ENCODE measurements at regions not wholly inside any gene's neighbourhood (a gene's known extent, or its start where the extent isn't known, plus 50 kb on each side); places are given as distances from the start of the nearest gene placed in this dataset.

GRCh38 chr12:105865886-105866285 lies 272.9 kb downstream of the NUAK1 start:
- 96% methylated on average over 4 of the region's 6 CpGs for WGBS (ENCODE audit: insufficient coverage)
- no peaks in the 10 kb centered on the region for H4K20me1 ChIP-seq (ENCODE audit: insufficient read depth, low read length)
- Mint-ChIP-seq H3K27ac (no peak overlapping the region), H3K4me1 (no peaks in the 10 kb centered on the region), H3K36me3 (no peaks in the 10 kb centered on the region), H3K27me3 (ENCODE audit: low read depth in 3 of 3) (peaks cover 2 to 5% (median 5%) of the 10 kb centered on the region in 3 donors), H3K4me3 (no peak overlapping the region), H3K9me3 (peaks cover 5 to 23% (median 8%) of the 10 kb centered on the region in 7 donors)
- no peaks in the 10 kb centered on the region for H3K4me1 ChIP-seq (ENCODE audit: control insufficient read depth in 1 of 2, insufficient read depth in 2 of 2, low read length in 2 of 2)
- intact Hi-C loops (cut with micrococcal nuclease): no loop called here
- no peak overlapping the region for H3K4me2 ChIP-seq (replicated peaks; ENCODE audit: extremely low read depth, low read length, poor library complexity, severe bottlenecking)
- TF ChIP-seq CTCF (IDR thresholded peaks at IDR 0.05): no peak
- DNase-seq: no peak
- no peaks in the 10 kb centered on the region for H3K27me3 ChIP-seq (ENCODE audit: control insufficient read depth in 2 of 2, insufficient read depth in 2 of 2, low read length in 2 of 2)
- H3K9ac ChIP-seq (ENCODE audit: insufficient read depth, low read length, poor library complexity, severe bottlenecking): no peak overlapping the region
- no peak overlapping the region for H2AFZ ChIP-seq (ENCODE audit: insufficient read depth, low read depth, low read length, poor library complexity, severe bottlenecking)
- no peaks in the 10 kb centered on the region for H3K79me2 ChIP-seq (ENCODE audit: insufficient read depth, low read length)
- H3K4me3 ChIP-seq (replicated peaks in 1 of 3; ENCODE audit: low read depth in 2 of 3, low read length in 3 of 3): no peak overlapping the region
- no peak overlapping the region for H3K27ac ChIP-seq (ENCODE audit: low read depth in 1 of 2, low read length in 2 of 2)
- peaks cover 0 to 3% of the 10 kb centered on the region in 2 donors for H3K9me3 ChIP-seq (replicated peaks in 1 of 2; ENCODE audit: control insufficient read depth in 1 of 2, insufficient read depth in 1 of 2, low read length in 2 of 2)
- no peaks in the 10 kb centered on the region for H3K36me3 ChIP-seq (replicated peaks in 1 of 2; ENCODE audit: control insufficient read depth in 1 of 2, insufficient read depth in 2 of 2, low read length in 2 of 2)

GRCh38 chr12:105874121-105874520 lies 264.6 kb downstream of the NUAK1 start:
- H3K27ac ChIP-seq (ENCODE audit: low read depth in 1 of 2, low read length in 2 of 2): no peak overlapping the region
- H3K9me3 Mint-ChIP-seq: peaks cover 0 to 8% (median 4%) of the 10 kb centered on the region in 7 donors
- H2AFZ ChIP-seq (ENCODE audit: insufficient read depth, low read depth, low read length, poor library complexity, severe bottlenecking): no peak overlapping the region

More at GRCh38 chr12:105874121-105874520, 264.6 kb downstream of the NUAK1 start:
- no peak overlapping the region for H3K4me2 ChIP-seq (replicated peaks; ENCODE audit: extremely low read depth, low read length, poor library complexity, severe bottlenecking)
- H3K79me2 ChIP-seq (ENCODE audit: insufficient read depth, low read length): no peaks in the 10 kb centered on the region
- Mint-ChIP-seq H3K4me3 (no peak overlapping the region), H3K27me3 (ENCODE audit: low read depth in 3 of 3) (peaks cover 0 to 11% (median 0%) of the 10 kb centered on the region in 3 donors), H3K36me3 (no peaks in the 10 kb centered on the region), H3K4me1 (no peaks in the 10 kb centered on the region), H3K27ac (no peak overlapping the region)
- no peak overlapping the region for H3K9ac ChIP-seq (ENCODE audit: insufficient read depth, low read length, poor library complexity, severe bottlenecking)
- no peak overlapping the region for H3K4me3 ChIP-seq (replicated peaks in 1 of 3; ENCODE audit: low read depth in 2 of 3, low read length in 3 of 3)
- no peak for TF ChIP-seq CTCF (IDR thresholded peaks at IDR 0.05)
- no peaks in the 10 kb centered on the region for H4K20me1 ChIP-seq (ENCODE audit: insufficient read depth, low read length)
- H3K36me3 ChIP-seq (replicated peaks in 1 of 2; ENCODE audit: control insufficient read depth in 1 of 2, insufficient read depth in 2 of 2, low read length in 2 of 2): no peaks in the 10 kb centered on the region
- intact Hi-C loops (cut with micrococcal nuclease): no loop called here
- no peaks in the 10 kb centered on the region for H3K27me3 ChIP-seq (ENCODE audit: control insufficient read depth in 2 of 2, insufficient read depth in 2 of 2, low read length in 2 of 2)
- DNase-seq: no peak
- H3K9me3 ChIP-seq (replicated peaks in 1 of 2; ENCODE audit: control insufficient read depth in 1 of 2, insufficient read depth in 1 of 2, low read length in 2 of 2): peaks cover 0 to 3% of the 10 kb centered on the region in 2 donors
- H3K4me1 ChIP-seq (ENCODE audit: control insufficient read depth in 1 of 2, insufficient read depth in 2 of 2, low read length in 2 of 2): no peaks in the 10 kb centered on the region
